ENCODE measurements at regions not wholly inside any gene's neighbourhood (a gene's known extent, or its start where the extent isn't known, plus 50 kb on each side); places are given as distances from the start of the nearest gene placed in this dataset.

DNA sequence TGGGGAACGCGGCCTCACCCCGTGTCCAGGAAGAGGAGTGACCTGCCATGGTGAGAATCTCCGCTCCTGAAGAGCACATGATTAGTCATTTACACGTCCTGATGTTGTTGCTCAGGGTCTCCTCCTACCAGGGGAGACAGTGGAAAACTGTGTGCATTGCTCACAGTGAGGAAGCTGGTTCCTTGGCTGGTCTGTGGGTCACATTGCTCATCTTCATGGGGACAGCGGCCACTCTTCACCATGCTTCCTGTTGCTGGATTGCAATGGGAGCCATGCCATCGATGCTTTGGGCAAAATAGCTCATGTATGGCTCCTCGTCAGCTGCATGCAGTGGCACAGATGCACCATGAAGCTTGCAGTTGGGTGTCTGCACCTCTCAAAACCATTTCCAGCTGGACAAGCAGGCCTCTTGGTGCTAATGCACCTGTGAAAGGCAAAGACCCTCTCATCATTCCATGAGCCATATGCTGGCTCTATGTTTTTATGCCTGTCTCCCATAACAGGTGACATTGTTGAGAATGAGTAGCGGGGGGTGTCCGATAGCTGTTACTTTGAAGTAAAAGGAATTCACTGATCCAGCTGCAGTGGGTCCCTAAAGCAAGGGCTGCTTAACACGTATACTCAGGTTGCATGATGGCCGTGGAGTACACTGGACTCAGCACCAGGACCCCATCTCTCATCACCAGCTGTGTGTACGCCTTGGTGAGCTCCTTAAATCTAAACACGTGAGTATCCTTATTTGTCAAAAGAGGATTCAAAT is 135.0 kb upstream of the ALKAL2 start:
- Mint-ChIP-seq H3K27me3 (peaks cover 8 to 11% of the 10 kb centered on the region in 2 donors), H3K4me1 (peaks cover 1 to 8% of the 10 kb centered on the region in 2 donors), H3K9me3 (no peaks in the 10 kb centered on the region), H3K36me3 (no peaks in the 10 kb centered on the region), H3K4me3 (no peak overlapping the region), H3K27ac (no peak overlapping the region)
- DNase-seq, result no peak
- ATAC-seq (replicated peaks), result no peak

DNA sequence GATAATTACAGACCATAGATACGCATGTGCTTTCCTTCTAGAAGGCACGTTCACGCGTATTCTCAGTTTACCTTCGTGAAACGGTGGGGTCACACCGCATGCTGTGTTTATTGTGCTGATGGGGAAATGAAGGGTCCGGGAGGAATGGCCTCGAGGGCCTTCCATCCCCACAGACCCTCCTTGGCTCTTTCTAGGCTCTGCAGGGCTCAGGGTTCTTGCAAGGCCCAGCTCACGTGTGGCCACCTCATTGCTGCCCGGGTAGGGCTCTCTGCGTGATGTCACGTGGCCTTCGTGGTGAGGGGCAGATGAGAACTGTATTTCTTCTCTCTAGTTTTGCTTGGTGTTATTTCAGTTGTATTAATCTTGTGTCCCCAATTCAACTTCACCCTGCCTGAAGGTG is 133.5 kb upstream of the ALKAL2 start:
- ATAC-seq (replicated peaks) (no peak), DNase-seq (no peak)
- H3K36me3 Mint-ChIP-seq, result no peaks in the 10 kb centered on the region
- peaks cover 1 to 7% of the 10 kb centered on the region in 2 donors for H3K4me1 Mint-ChIP-seq
- H3K27me3 Mint-ChIP-seq, result peaks cover 8 to 11% of the 10 kb centered on the region in 2 donors
- no peak overlapping the region for H3K4me3 Mint-ChIP-seq
- no peak overlapping the region for H3K27ac Mint-ChIP-seq
- H3K9me3 Mint-ChIP-seq, result no peaks in the 10 kb centered on the region

- Mint-ChIP-seq H3K27me3 (peaks cover 11 to 15% of the 10 kb centered on the region in 2 donors), H3K9me3 (no peaks in the 10 kb centered on the region), H3K4me3 (no peak overlapping the region), H3K27ac (no peak overlapping the region), H3K36me3 (no peaks in the 10 kb centered on the region), H3K4me1 (peaks cover 0 to 7% of the 10 kb centered on the region in 2 donors)
- no peak for ATAC-seq (replicated peaks)
- no peak for DNase-seq
These were observed 131.9 kb upstream of the ALKAL2 start for GRCh38 chr2:419687-420317.

DNA sequence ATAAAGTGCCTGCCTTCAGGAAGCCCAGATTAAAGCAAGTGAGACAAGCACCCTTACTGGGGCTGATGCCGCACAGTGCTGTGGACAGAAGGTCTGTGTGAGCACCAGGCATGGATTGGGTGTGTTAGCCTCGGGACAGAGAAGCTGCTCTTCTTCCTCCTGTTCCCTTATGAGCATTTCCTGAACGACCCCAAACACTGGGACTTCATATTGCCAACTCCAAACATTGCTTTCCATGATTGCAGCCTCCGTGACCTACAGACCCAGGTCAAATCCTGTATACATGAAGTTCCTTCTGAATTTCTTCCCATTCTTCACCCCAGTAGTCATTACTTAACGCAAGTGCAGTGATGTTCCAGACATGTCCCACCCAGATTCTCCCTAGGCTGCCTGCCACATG is 129.8 kb upstream of the ALKAL2 start:
- ATAC-seq (replicated peaks) (no peak), DNase-seq (no peak)
- Mint-ChIP-seq H3K27me3 (peaks cover 11 to 15% of the 10 kb centered on the region in 2 donors), H3K36me3 (no peaks in the 10 kb centered on the region), H3K4me3 (no peak overlapping the region), H3K27ac (no peak overlapping the region), H3K4me1 (no peaks in the 10 kb centered on the region), H3K9me3 (no peaks in the 10 kb centered on the region)

DNA sequence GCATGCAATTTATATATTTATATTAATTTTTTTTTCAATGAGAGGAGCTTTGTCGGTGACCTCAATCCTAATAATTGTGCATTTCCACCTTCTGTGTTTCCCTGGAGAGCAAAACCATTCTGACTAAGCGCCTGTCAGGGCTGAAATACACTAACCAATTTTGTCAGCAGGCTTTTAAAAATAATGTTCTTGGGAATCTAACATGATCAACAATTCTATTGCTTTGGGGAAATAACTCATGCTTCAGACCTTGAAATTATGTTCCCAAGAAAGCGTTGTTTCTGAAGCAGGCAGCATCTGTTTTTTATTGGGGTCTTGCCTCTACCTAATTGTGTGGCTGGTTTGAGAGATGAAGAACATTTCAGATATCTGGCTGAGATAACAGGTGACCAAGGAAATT is 129.1 kb upstream of the ALKAL2 start:
- no peak overlapping the region for H3K4me3 Mint-ChIP-seq
- no peaks in the 10 kb centered on the region for H3K4me1 Mint-ChIP-seq
- ATAC-seq (replicated peaks), result no peak
- DNase-seq, result no peak
- H3K36me3 Mint-ChIP-seq, result no peaks in the 10 kb centered on the region
- H3K27me3 Mint-ChIP-seq, result peaks cover 11 to 15% of the 10 kb centered on the region in 2 donors
- peaks cover 0 to under 1% of the 10 kb centered on the region in 2 donors for H3K9me3 Mint-ChIP-seq
- no peak overlapping the region for H3K27ac Mint-ChIP-seq

GRCh38 chr2:415986-416610 is 128.2 kb upstream of the ALKAL2 start:
- H3K4me1 Mint-ChIP-seq, result no peaks in the 10 kb centered on the region
- H3K9me3 Mint-ChIP-seq, result peaks cover 0 to 5% of the 10 kb centered on the region in 2 donors
- peaks cover 11 to 15% of the 10 kb centered on the region in 2 donors for H3K27me3 Mint-ChIP-seq
- H3K4me3 Mint-ChIP-seq, result no peak overlapping the region
- ATAC-seq (replicated peaks) (no peak), DNase-seq (no peak)
- H3K27ac Mint-ChIP-seq, result no peak overlapping the region
- H3K36me3 Mint-ChIP-seq, result no peaks in the 10 kb centered on the region

DNA sequence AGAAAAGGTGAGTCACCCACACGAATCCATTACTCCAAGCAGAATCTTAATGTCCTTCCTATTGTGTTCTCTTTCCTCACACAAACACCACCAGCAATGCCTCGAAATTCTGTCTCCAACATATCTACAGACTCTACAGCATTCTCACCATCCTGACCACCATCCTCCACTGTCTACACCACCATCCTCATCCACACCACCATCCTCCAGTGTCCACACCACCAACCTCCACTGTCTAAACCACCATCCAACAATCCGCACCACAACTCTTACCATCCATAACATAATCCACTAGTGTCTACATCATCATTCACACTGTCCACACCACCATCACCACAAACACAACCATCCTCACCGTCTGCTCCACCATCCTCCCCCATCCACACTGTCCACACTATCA is 121.6 kb upstream of the ALKAL2 start:
- DNase-seq, result no peak

GRCh38 chr2:407630-408029 is 119.7 kb upstream of the ALKAL2 start:
- Mint-ChIP-seq H3K4me3 (no peak overlapping the region), H3K9me3 (peaks cover 12 to 30% of the 10 kb centered on the region in 2 donors), H3K36me3 (peaks cover 5 to 7% of the 10 kb centered on the region in 2 donors), H3K27ac (no peak overlapping the region), H3K4me1 (no peaks in the 10 kb centered on the region), H3K27me3 (peaks cover 0 to 6% of the 10 kb centered on the region in 2 donors)
- ATAC-seq (replicated peaks), result no peak
- no peak for DNase-seq

More for the DNA sequence above, 121.6 kb upstream of the ALKAL2 start:
- H3K4me3 Mint-ChIP-seq, result no peak overlapping the region
- H3K27ac Mint-ChIP-seq, result no peak overlapping the region
- H3K27me3 Mint-ChIP-seq, result peaks cover 0 to 6% of the 10 kb centered on the region in 2 donors
- H3K36me3 Mint-ChIP-seq, result peaks cover 5% of the 10 kb centered on the region in 2 donors
- no peaks in the 10 kb centered on the region for H3K4me1 Mint-ChIP-seq
- peaks cover 5 to 18% of the 10 kb centered on the region in 2 donors for H3K9me3 Mint-ChIP-seq
- ATAC-seq (replicated peaks), result no peak

GRCh38 chr2:406876-407275 is 119.0 kb upstream of the ALKAL2 start:
- Mint-ChIP-seq H3K4me3 (no peak overlapping the region), H3K27ac (no peak overlapping the region), H3K9me3 (peaks cover 12 to 28% of the 10 kb centered on the region in 2 donors), H3K4me1 (no peaks in the 10 kb centered on the region), H3K27me3 (peaks cover 0 to 6% of the 10 kb centered on the region in 2 donors), H3K36me3 (peaks cover 5 to 7% of the 10 kb centered on the region in 2 donors)
- DNase-seq (no peak), ATAC-seq (replicated peaks) (no peak)

DNA sequence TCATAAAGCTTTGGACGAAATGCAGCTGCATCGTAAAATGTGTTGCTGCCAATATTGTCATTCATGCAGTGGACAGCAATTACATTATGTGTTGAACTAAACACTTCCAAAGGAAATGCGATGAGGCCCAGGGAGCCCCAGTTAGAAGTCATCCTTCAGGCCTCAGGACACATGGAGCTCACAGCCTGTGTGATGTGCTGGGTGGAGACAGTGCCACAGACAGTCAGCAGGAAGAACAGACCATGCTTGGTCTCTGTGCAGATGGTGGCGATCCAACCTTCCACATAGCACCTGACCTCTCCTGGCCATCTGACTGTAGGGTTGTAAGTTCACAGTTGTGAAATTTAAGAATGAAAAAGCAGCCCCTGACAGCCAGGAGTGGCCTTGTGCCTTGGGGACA is 118.3 kb upstream of the ALKAL2 start:
- ATAC-seq (replicated peaks) (no peak), DNase-seq (no peak)
- Mint-ChIP-seq H3K4me1 (no peaks in the 10 kb centered on the region), H3K4me3 (no peak overlapping the region), H3K27ac (no peak overlapping the region), H3K27me3 (peaks cover 0 to 6% of the 10 kb centered on the region in 2 donors), H3K36me3 (peaks cover 5 to 7% of the 10 kb centered on the region in 2 donors), H3K9me3 (peaks cover 12 to 26% of the 10 kb centered on the region in 2 donors)

DNA sequence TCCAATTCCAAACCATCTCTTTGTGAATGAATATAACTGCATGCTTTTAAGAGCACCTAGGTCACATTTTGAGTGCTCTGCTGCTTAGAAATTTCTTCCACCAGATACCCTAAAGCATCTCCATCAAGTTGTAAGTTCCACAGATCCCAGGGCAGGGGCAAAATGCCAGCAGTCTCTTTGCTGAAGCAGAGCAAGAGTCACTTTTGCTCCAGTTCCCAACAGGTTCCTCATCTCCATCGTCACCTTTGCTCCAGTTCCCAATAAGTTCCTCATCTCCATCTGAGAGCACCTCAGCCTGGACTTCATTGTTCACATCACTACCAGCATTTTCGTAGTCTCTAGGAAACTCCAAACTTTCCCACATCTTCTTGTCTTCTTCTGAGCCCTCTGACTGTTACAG is 116.7 kb upstream of the ALKAL2 start:
- Mint-ChIP-seq H3K4me1 (no peaks in the 10 kb centered on the region), H3K27me3 (peaks cover 0 to under 1% of the 10 kb centered on the region in 2 donors), H3K9me3 (peaks cover 12 to 17% of the 10 kb centered on the region in 2 donors), H3K27ac (no peak overlapping the region), H3K4me3 (no peak overlapping the region), H3K36me3 (peaks cover 5 to 7% of the 10 kb centered on the region in 2 donors)
- DNase-seq (no peak), ATAC-seq (replicated peaks) (no peak)

DNA sequence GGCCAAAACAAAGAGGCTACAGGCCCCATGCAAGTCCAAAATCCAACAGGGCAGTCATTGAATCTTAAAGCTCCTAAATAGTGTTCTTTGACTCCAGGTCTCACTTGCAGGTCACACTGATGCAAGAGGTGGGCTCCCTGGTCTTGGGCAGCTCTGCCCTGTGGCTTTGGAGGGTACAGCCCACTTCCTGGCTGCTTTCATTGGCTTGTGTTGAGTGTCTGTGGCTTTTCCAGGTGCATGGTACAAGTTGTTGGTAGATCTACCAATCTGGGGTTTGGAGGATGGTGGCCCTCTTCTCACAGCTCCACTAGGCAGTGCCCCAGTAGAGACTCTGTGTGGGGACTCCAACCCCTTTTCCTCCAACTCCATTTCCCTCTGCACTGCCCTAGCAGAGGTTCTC is 115.8 kb upstream of the ALKAL2 start:
- H3K36me3 Mint-ChIP-seq, result peaks cover 5 to 7% of the 10 kb centered on the region in 2 donors
- no peaks in the 10 kb centered on the region for H3K4me1 Mint-ChIP-seq
- H3K27me3 Mint-ChIP-seq, result no peaks in the 10 kb centered on the region
- peaks cover 12 to 17% of the 10 kb centered on the region in 2 donors for H3K9me3 Mint-ChIP-seq
- no peak overlapping the region for H3K27ac Mint-ChIP-seq
- H3K4me3 Mint-ChIP-seq, result no peak overlapping the region
- ATAC-seq (replicated peaks) (no peak), DNase-seq (no peak)

GRCh38 chr2:402721-403120 is 114.8 kb upstream of the ALKAL2 start:
- no peak for ATAC-seq (replicated peaks)
- Mint-ChIP-seq H3K27me3 (no peaks in the 10 kb centered on the region), H3K27ac (no peak overlapping the region), H3K4me3 (no peak overlapping the region), H3K36me3 (peaks cover 5 to 7% of the 10 kb centered on the region in 2 donors), H3K4me1 (no peaks in the 10 kb centered on the region), H3K9me3 (peaks cover 12 to 17% of the 10 kb centered on the region in 2 donors)
- no peak for DNase-seq

DNA sequence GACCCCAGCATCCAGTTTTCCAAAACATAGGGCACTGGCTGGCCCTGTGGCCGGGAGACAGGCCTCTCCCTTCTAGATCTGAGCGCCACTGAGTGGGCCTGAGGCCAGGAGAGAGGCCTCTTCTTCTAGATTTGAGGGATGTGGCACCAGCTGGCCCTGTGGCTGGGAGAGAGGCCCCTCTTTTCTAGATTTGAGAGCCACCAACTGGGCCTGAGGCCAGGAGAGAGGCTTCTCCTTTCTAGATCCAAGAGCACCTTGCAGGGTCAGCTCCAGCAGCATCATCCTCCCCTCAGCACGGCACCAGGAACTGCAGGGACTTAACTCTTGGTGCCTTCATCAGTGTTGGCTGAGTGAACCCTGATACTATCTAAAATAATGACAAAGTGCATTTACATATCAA is 114.3 kb upstream of the ALKAL2 start:
- Mint-ChIP-seq H3K4me1 (no peaks in the 10 kb centered on the region), H3K27ac (no peak overlapping the region), H3K4me3 (no peak overlapping the region), H3K9me3 (peaks cover 12 to 17% of the 10 kb centered on the region in 2 donors), H3K36me3 (peaks cover 5 to 7% of the 10 kb centered on the region in 2 donors), H3K27me3 (no peaks in the 10 kb centered on the region)
- ATAC-seq (replicated peaks), result no peak
- DNase-seq, result no peak
